Left lung (tissue), 4 donors: ENCODE measurements at regions not wholly inside any gene's neighbourhood (a gene's known extent, or its start where the extent isn't known, plus 50 kb on each side); places are given as distances from the start of the nearest gene placed in this dataset.
A peak's percentile ranks its signal among the peaks of the same experiment; 100 is the strongest.

Experiments used
- ATAC-seq: fragments of 200-7000 bp; cut with Tn5 transposase; one replicate; pipeline ENCODE4 v1.9.1; 2020; ENCODE audit warnings: moderate library complexity
- DNase-seq, 4 donors: peaks; one replicate each; pipeline ENCODE4 v3.0.0-alpha.2; 2013 to 2020
- H3K27ac ChIP-seq, 2 donors: fragments of 200-600 bp; sonication (generic) in 1 of 2; one replicate each; pipeline versions ENCODE4 v1.5.0 to v1.8.0; 2020 to 2021
- H3K27me3 ChIP-seq, 2 donors: fragments of 200-600 bp; sonication (generic) in 1 of 2; one replicate each; pipeline versions ENCODE4 v1.5.0 to v1.8.0; 2020 to 2021
- H3K36me3 ChIP-seq, 2 donors: fragments of 200-600 bp; sonication (generic) in 1 of 2; one replicate each; pipeline versions ENCODE4 v1.5.0 to v1.8.0; 2020 to 2021
- H3K4me1 ChIP-seq, 2 donors: fragments of 200-600 bp; one replicate each; pipeline ENCODE4 v1.8.0; 2021
- H3K4me3 ChIP-seq, 2 donors: fragments of 200-600 bp; sonication (generic) in 1 of 2; one replicate each; pipeline versions ENCODE4 v1.5.0 to v1.8.0; 2020 to 2021; ENCODE audit warnings: mild to moderate bottlenecking in 1 of 2
- H3K9me3 ChIP-seq, 2 donors: fragments of 200-600 bp; sonication (generic) in 1 of 2; one replicate each; pipeline versions ENCODE4 v1.5.0 to v1.8.0; 2020 to 2021
- intact Hi-C, 2 donors: fragments of 100-400 bp; cut with DNase I; formaldehyde crosslinking; loops; one replicate each; pipeline versions ENCODE4 v1.11.2 to v1.14.2; 2022
- TF ChIP-seq, protein P1 (sequence below), 2 donors: fragments of 200-600 bp; sonication (generic) in 1 of 2; IDR thresholded peaks; one replicate each; pipeline versions ENCODE4 v1.5.0 to v1.8.0; 2021; ENCODE audit warnings: antibody characterized with exemption in 2 of 2
- donor health status: DM: no; HTN: yes; CAD: no.
- donor health status: DM: no; HTN: no; CAD: no.

DNA sequence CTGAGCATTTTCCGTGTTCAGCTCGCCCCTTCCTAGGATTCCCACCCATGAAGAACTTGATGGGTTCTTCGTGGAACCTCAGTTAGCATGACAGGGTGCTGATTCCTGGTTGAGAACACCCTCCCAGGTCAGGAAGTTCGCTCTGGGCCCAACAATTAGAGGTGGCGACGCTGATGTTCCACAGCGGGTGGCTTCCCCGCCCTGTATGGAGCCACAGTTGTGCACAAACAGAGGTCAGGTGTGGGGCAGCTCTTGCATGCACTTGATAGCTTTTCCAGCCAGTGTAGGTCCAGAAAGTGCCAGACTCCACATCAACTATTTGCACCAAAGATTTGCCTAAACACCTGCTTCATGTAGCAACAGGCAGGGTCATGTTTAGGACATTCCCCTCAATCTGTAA, 788.2 kb downstream of the MED13L start:
- H3K27ac ChIP-seq: no peak overlapping the region
- no peaks in the 10 kb centered on the region for H3K36me3 ChIP-seq
- no peaks in the 10 kb centered on the region for H3K27me3 ChIP-seq
- H3K9me3 ChIP-seq: peaks cover 0 to 4% of the 10 kb centered on the region in 2 donors
- intact Hi-C loops: no loop called here
- ATAC-seq (no peak), DNase-seq (no peak)
- TF ChIP-seq, protein P1, sequence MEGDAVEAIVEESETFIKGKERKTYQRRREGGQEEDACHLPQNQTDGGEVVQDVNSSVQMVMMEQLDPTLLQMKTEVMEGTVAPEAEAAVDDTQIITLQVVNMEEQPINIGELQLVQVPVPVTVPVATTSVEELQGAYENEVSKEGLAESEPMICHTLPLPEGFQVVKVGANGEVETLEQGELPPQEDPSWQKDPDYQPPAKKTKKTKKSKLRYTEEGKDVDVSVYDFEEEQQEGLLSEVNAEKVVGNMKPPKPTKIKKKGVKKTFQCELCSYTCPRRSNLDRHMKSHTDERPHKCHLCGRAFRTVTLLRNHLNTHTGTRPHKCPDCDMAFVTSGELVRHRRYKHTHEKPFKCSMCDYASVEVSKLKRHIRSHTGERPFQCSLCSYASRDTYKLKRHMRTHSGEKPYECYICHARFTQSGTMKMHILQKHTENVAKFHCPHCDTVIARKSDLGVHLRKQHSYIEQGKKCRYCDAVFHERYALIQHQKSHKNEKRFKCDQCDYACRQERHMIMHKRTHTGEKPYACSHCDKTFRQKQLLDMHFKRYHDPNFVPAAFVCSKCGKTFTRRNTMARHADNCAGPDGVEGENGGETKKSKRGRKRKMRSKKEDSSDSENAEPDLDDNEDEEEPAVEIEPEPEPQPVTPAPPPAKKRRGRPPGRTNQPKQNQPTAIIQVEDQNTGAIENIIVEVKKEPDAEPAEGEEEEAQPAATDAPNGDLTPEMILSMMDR (IDR thresholded peaks at IDR 0.05): no peak
- no peaks in the 10 kb centered on the region for H3K4me1 ChIP-seq
- H3K4me3 ChIP-seq: no peak overlapping the region

DNA sequence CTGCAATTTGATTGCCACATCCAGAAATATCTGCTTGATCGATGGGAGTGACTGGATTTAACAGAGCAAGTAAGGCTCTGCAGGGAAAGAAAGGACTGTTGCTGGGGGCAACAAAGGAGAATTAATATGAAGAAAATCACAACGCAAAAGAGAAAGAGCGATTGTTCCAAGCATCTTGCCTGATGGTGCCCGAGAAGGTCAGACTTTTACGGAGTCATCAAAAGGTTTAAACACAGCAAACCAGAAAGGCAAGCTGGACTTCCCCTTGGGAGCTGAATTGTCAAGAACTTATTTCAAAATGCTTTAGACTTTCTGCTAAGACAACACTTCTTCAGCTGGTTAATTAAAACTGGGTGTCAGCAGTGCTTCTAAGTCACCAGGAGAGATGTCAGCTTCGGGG, 791.5 kb downstream of the MED13L start:
- Histone ChIP-seq H3K27me3 (no peaks in the 10 kb centered on the region), H3K4me3 (no peak overlapping the region), H3K4me1 (no peaks in the 10 kb centered on the region), H3K36me3 (no peaks in the 10 kb centered on the region), H3K9me3 (peaks cover 0 to 7% of the 10 kb centered on the region in 2 donors), H3K27ac (no peak overlapping the region)
- ATAC-seq (no peak), DNase-seq (no peak)
- TF ChIP-seq, protein P1 (IDR thresholded peaks at IDR 0.05): no peak
- intact Hi-C loops: no loop called here

- H3K27me3 ChIP-seq: no peaks in the 10 kb centered on the region
- TF ChIP-seq, protein P1 (IDR thresholded peaks at IDR 0.05): no peak
- H3K4me1 ChIP-seq: no peaks in the 10 kb centered on the region
- no peak for ATAC-seq
- no peaks in the 10 kb centered on the region for H3K36me3 ChIP-seq
- no peak overlapping the region for H3K27ac ChIP-seq
- peaks cover 0 to 7% of the 10 kb centered on the region in 2 donors for H3K9me3 ChIP-seq
- no peak for DNase-seq
- H3K4me3 ChIP-seq: no peak overlapping the region
- intact Hi-C loops: no loop called here
These were observed 792.0 kb downstream of the MED13L start for GRCh38 chr12:115485503-115485902.

DNA sequence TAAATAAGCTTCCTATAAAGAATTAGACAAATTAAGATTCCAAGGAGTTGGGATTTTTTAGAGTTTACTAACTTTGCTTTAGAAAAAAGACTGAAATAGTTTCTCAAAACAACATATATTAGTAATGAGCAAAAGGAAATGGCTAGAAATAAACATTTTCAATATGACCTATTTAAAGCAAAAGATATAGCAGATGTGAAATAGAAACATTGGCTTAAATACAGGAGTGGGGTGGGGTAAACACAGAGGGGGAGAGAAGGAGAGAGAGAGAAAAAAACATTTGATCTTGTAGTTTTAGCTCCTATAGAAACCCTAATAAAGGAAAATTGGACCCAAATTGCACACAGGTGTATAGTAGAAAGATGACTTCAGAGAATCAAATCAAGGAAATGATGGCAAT, 794.5 kb downstream of the MED13L start:
- Histone ChIP-seq H3K9me3 (peaks cover 0 to 7% of the 10 kb centered on the region in 2 donors), H3K4me1 (no peaks in the 10 kb centered on the region), H3K27ac (no peak overlapping the region), H3K4me3 (no peak overlapping the region), H3K36me3 (no peaks in the 10 kb centered on the region), H3K27me3 (no peaks in the 10 kb centered on the region)
- intact Hi-C loops: no loop called here
- DNase-seq (peak in 1 of 4 donors; percentile 47), ATAC-seq (no peak)
- TF ChIP-seq, protein P1 (IDR thresholded peaks at IDR 0.05): no peak

DNA sequence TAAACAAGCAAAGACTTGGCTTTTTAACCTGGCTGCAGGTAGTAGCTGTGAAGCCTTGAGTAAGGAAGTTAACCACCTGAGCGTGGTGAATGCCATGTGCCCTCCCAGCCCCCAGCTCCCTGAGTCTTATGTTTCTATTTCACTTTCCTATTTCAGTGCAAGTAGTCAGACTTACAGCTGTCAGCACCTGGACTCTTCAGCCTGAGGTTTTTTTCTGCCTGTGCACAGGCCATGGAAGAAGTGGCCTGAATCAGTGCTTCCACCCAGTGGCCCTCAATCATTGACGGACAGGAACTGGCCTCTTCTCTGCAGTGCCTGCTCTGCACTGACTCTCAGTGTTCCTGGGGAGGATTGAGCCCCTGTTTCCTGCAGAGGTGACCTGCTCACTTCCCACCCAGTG, 796.4 kb downstream of the MED13L start:
- TF ChIP-seq, protein P1 (IDR thresholded peaks at IDR 0.05): no peak
- intact Hi-C loops: no loop called here
- peak in 1 of 4 donors; percentile 9 for DNase-seq

More for the DNA sequence above, 796.4 kb downstream of the MED13L start:
- H3K27ac ChIP-seq: no peak overlapping the region
- H3K4me3 ChIP-seq: no peak overlapping the region
- no peak for ATAC-seq
- H3K4me1 ChIP-seq: no peaks in the 10 kb centered on the region
- H3K27me3 ChIP-seq: no peaks in the 10 kb centered on the region
- no peaks in the 10 kb centered on the region for H3K36me3 ChIP-seq
- H3K9me3 ChIP-seq: peaks cover 0 to 7% of the 10 kb centered on the region in 2 donors
